NCI-H2196 (cell line): ENCODE measurements at regions not wholly inside any gene's neighbourhood (a gene's known extent, or its start where the extent isn't known, plus 50 kb on each side); places are given as distances from the start of the nearest gene placed in this dataset.

ENCODE experiments used
- DNase-seq: peaks from one replicate; lab custom pipeline; 2025; ENCODE audit not compliant: unreplicated experiment; lab: John Stamatoyannopoulos, UW

- DNase-seq = no peak
Measured at GRCh38 chr10:113219446-113219845, 269.4 kb downstream of the TCF7L2 start.

- DNase-seq = no peak
Measured at GRCh38 chr10:113221756-113222168, 271.7 kb downstream of the TCF7L2 start.

GRCh38 chr10:113222207-113222606, 272.2 kb downstream of the TCF7L2 start:
- DNase-seq = no peak

GRCh38 chr10:113225364-113225763, 275.3 kb downstream of the TCF7L2 start:
- DNase-seq = no peak

GRCh38 chr10:113225903-113226302, 275.9 kb downstream of the TCF7L2 start:
- DNase-seq = no peak

GRCh38 chr10:113226399-113226798, 276.4 kb downstream of the TCF7L2 start:
- DNase-seq = no peak

GRCh38 chr10:113226831-113227445, 276.9 kb downstream of the TCF7L2 start:
- DNase-seq = no peak

GRCh38 chr10:113228530-113228929, 278.5 kb downstream of the TCF7L2 start:
- no peak for DNase-seq

- DNase-seq = no peak
Measured at GRCh38 chr10:113230011-113230610, 280.1 kb downstream of the TCF7L2 start.

GRCh38 chr10:113232928-113233511, 283.0 kb downstream of the TCF7L2 start:
- DNase-seq = no peak

- DNase-seq = no peak
Measured at GRCh38 chr10:113234481-113234880, 284.4 kb downstream of the TCF7L2 start.

- DNase-seq = no peak
Measured at GRCh38 chr10:113235508-113235907, 285.5 kb downstream of the TCF7L2 start.

GRCh38 chr10:113236998-113237397, 287.0 kb downstream of the TCF7L2 start:
- no peak for DNase-seq

GRCh38 chr10:113239566-113240350, 289.7 kb downstream of the TCF7L2 start:
- DNase-seq = no peak

GRCh38 chr10:113240736-113241135, 290.7 kb downstream of the TCF7L2 start:
- no peak for DNase-seq

GRCh38 chr10:113241599-113242360, 291.7 kb downstream of the TCF7L2 start:
- DNase-seq = no peak

GRCh38 chr10:113243311-113243710, 293.3 kb downstream of the TCF7L2 start:
- no peak for DNase-seq

GRCh38 chr10:113244750-113245149, 294.7 kb downstream of the TCF7L2 start:
- no peak for DNase-seq

- no peak for DNase-seq
Measured at GRCh38 chr10:113245286-113245685, 295.2 kb downstream of the TCF7L2 start.

GRCh38 chr10:113247050-113247449, 297.0 kb downstream of the TCF7L2 start:
- no peak for DNase-seq
